DND-41 (cell line): ENCODE measurements at regions not wholly inside any gene's neighbourhood (a gene's known extent, or its start where the extent isn't known, plus 50 kb on each side); places are given as distances from the start of the nearest gene placed in this dataset.

Experiments used
- ATAC-seq: fragments of 200-7000 bp; cut with Tn5 transposase; 3 replicates; pipeline ENCODE4 v1.9.1; 2021; ENCODE audit warnings: low read depth; ENCODE audit not compliant: insufficient read depth
- DNase-seq: peaks from one replicate; pipeline ENCODE4 v3.0.0-alpha.2; 2020
- H2AFZ ChIP-seq: 2 replicates; pipeline ENCODE4 v1.6.0; 2012; ENCODE audit warnings: low read depth, low read length
- H3K27ac ChIP-seq: 2 replicates; pipeline ENCODE4 v1.5.1; 2012; ENCODE audit warnings: low read length, inconsistent platforms
- H3K27me3 ChIP-seq: fragments of 200-600 bp; sonication (generic); 2 replicates; pipeline ENCODE4 v1.6.0; 2012; ENCODE audit warnings: low read length, mild to moderate bottlenecking, inconsistent platforms; ENCODE audit not compliant: insufficient read depth, poor library complexity
- H3K36me3 ChIP-seq: 2 replicates; pipeline ENCODE4 v1.5.1; 2012; ENCODE audit warnings: low read length, inconsistent platforms; ENCODE audit not compliant: insufficient read depth
- H3K4me1 ChIP-seq: 2 replicates; pipeline ENCODE4 v1.5.1; 2012; ENCODE audit warnings: mild to moderate bottlenecking, low read length; ENCODE audit not compliant: insufficient read depth
- H3K4me2 ChIP-seq: 2 replicates; pipeline ENCODE4 v1.6.0; 2012; ENCODE audit warnings: mild to moderate bottlenecking, moderate library complexity, low read length, inconsistent platforms; ENCODE audit not compliant: insufficient read depth
- H3K4me3 ChIP-seq, 2 experiments: fragments of 200-600 bp in 1 of 2; shearing (Covaris generic) in 1 of 2; 2 replicates each; pipeline ENCODE4 v1.5.1; 2012 to 2016; ENCODE audit warnings: inconsistent platforms in 2 of 2, low read length in 2 of 2, mild to moderate bottlenecking in 2 of 2, low read depth in 1 of 2, moderate library complexity in 1 of 2
- H3K79me2 ChIP-seq: 2 replicates; pipeline ENCODE4 v1.6.0; 2012; ENCODE audit warnings: low read length, inconsistent platforms; ENCODE audit not compliant: insufficient read depth
- H3K9ac ChIP-seq: 2 replicates; pipeline ENCODE4 v1.6.0; 2012; ENCODE audit warnings: low read depth, mild to moderate bottlenecking, inconsistent platforms, low read length, moderate library complexity
- H3K9me3 ChIP-seq: 2 replicates; pipeline ENCODE4 v1.5.1; 2012; ENCODE audit warnings: low read length, moderate library complexity, mild to moderate bottlenecking, inconsistent platforms; ENCODE audit not compliant: insufficient read depth, severe bottlenecking
- H4K20me1 ChIP-seq: 2 replicates; pipeline ENCODE4 v1.6.0; 2012; ENCODE audit warnings: low read length; ENCODE audit not compliant: insufficient read depth
- CTCF ChIP-seq: IDR thresholded peaks from 2 replicates; pipeline ENCODE4 v1.5.1; 2012; ENCODE audit warnings: borderline replicate concordance, low read length, moderate library complexity, mild to moderate bottlenecking; ENCODE audit not compliant: poor library complexity, severe bottlenecking; ENCODE audit errors: extremely low read depth
- EZH2 ChIP-seq: IDR thresholded peaks from 3 replicates; pipeline ENCODE4 v1.6.1; 2012; ENCODE audit warnings: borderline replicate concordance, low read depth, mild to moderate bottlenecking, moderate library complexity, low read length, inconsistent platforms; ENCODE audit not compliant: severe bottlenecking

- Histone ChIP-seq H3K9me3 (no peaks in the 10 kb centered on the region), H3K27ac (no peak overlapping the region), H3K4me3 (no peak overlapping the region), H3K79me2 (no peaks in the 10 kb centered on the region), H3K4me1 (no peaks in the 10 kb centered on the region), H4K20me1 (no peaks in the 10 kb centered on the region), H2AFZ (0 out of 2 replicates have a peak overlapping the region, but pooled peaks have one; percentile 36), H3K4me2 (no peak overlapping the region), H3K9ac (no peak overlapping the region), H3K27me3 (no peaks in the 10 kb centered on the region), H3K36me3 (no peaks in the 10 kb centered on the region)
- TF ChIP-seq CTCF (no peak), EZH2 (no peak)
- DNase-seq (no peak), ATAC-seq (no peak)
Measured at GRCh38 chr3:34569437-34569836, 771.0 kb downstream of the PDCD6IP start.

- H2AFZ ChIP-seq = no peak overlapping the region
- H3K4me2 ChIP-seq = no peak overlapping the region
- DNase-seq (no peak), ATAC-seq (no peak)
- no peaks in the 10 kb centered on the region for H3K4me1 ChIP-seq
- no peak overlapping the region for H3K4me3 ChIP-seq
- no peak overlapping the region for H3K27ac ChIP-seq
- H3K27me3 ChIP-seq = no peaks in the 10 kb centered on the region
- no peaks in the 10 kb centered on the region for H3K36me3 ChIP-seq
- TF ChIP-seq EZH2 (no peak), CTCF (no peak)
- H3K9ac ChIP-seq = no peak overlapping the region
- H4K20me1 ChIP-seq = no peaks in the 10 kb centered on the region
- no peaks in the 10 kb centered on the region for H3K9me3 ChIP-seq
- H3K79me2 ChIP-seq = no peaks in the 10 kb centered on the region
Measured at GRCh38 chr3:34570916-34571705, 772.7 kb downstream of the PDCD6IP start.

GRCh38 chr3:34571714-34572113 lies 773.3 kb downstream of the PDCD6IP start:
- H3K27me3 ChIP-seq = no peaks in the 10 kb centered on the region
- no peak overlapping the region for H3K9ac ChIP-seq
- no peaks in the 10 kb centered on the region for H3K9me3 ChIP-seq
- H4K20me1 ChIP-seq = no peaks in the 10 kb centered on the region
- H3K4me1 ChIP-seq = no peaks in the 10 kb centered on the region
- DNase-seq = no peak
- H3K27ac ChIP-seq = no peak overlapping the region
- no peak overlapping the region for H2AFZ ChIP-seq
- no peak for TF ChIP-seq EZH2
- TF ChIP-seq CTCF = no peak
- H3K79me2 ChIP-seq = no peaks in the 10 kb centered on the region
- H3K36me3 ChIP-seq = no peaks in the 10 kb centered on the region
- no peak overlapping the region for H3K4me3 ChIP-seq
- no peak overlapping the region for H3K4me2 ChIP-seq
- ATAC-seq = no peak
